ENCODE measurements at regions not wholly inside any gene's neighbourhood (a gene's known extent, or its start where the extent isn't known, plus 50 kb on each side); places are given as distances from the start of the nearest gene placed in this dataset.
"Not testable (repeated sequence)": the region's sequence is repeated elsewhere in the genome, so short reads cannot be mapped to it uniquely, and the experiment has no call there.

- no peak for DNase-seq
Measured at GRCh38 chr14:37787879-37788494, 192.6 kb downstream of the TTC6 start.

- no peak for DNase-seq
Measured at GRCh38 chr14:37791384-37792036, 196.1 kb downstream of the TTC6 start.

GRCh38 chr14:37792124-37792523 is 196.7 kb downstream of the TTC6 start:
- DNase-seq: no peak

GRCh38 chr14:37796703-37797416 is 201.4 kb downstream of the TTC6 start:
- DNase-seq: no peak

- DNase-seq: no peak
Measured at GRCh38 chr14:37797675-37798074, 202.2 kb downstream of the TTC6 start.

GRCh38 chr14:37807722-37808121 is 212.3 kb downstream of the TTC6 start:
- DNase-seq: no peak

- DNase-seq: no peak
Measured at GRCh38 chr14:37810094-37810801, 214.8 kb downstream of the TTC6 start.

GRCh38 chr14:37813732-37814131 is 218.3 kb downstream of the TTC6 start:
- DNase-seq: no peak

GRCh38 chr14:37816135-37816534 is 220.7 kb downstream of the TTC6 start:
- no peak for DNase-seq

- no peak for DNase-seq
Measured at GRCh38 chr14:37816743-37817295, 221.4 kb downstream of the TTC6 start.

GRCh38 chr14:37819155-37820015 is 224.0 kb downstream of the TTC6 start:
- DNase-seq: no peak

- not testable (repeated sequence) for DNase-seq
Measured at GRCh38 chr14:37820810-37821209, 225.4 kb downstream of the TTC6 start.

GRCh38 chr14:37824939-37825712 is 229.7 kb downstream of the TTC6 start:
- no peak for DNase-seq

- no peak for DNase-seq
Measured at GRCh38 chr14:37826869-37827268, 231.4 kb downstream of the TTC6 start.

- DNase-seq: no peak
Measured at GRCh38 chr14:37830271-37830670, 234.8 kb downstream of the TTC6 start.

GRCh38 chr14:37834275-37834674 is 238.8 kb downstream of the TTC6 start:
- no peak for DNase-seq

GRCh38 chr14:37838778-37839177 is 243.3 kb downstream of the TTC6 start:
- DNase-seq: not testable (repeated sequence)

- DNase-seq: not testable (repeated sequence)
Measured at GRCh38 chr14:37841039-37841438, 245.6 kb downstream of the TTC6 start.

- DNase-seq: no peak
Measured at GRCh38 chr14:37842106-37842505, 246.7 kb downstream of the TTC6 start.

GRCh38 chr14:37843954-37844607 is 248.7 kb downstream of the TTC6 start:
- peak in 1 of 5 experiments; percentile 22 for DNase-seq

- no peak for DNase-seq
Measured at GRCh38 chr14:37844614-37845013, 249.2 kb downstream of the TTC6 start.
